GM21447 (cell line): ENCODE measurements at regions not wholly inside any gene's neighbourhood (a gene's known extent, or its start where the extent isn't known, plus 50 kb on each side); places are given as distances from the start of the nearest gene placed in this dataset.

Source experiments
- ATAC-seq: cut with Tn5 transposase; IDR thresholded peaks from one replicate; pipeline ENCODE4 v1.9.1; 2021; ENCODE audit not compliant: unreplicated experiment

DNA sequence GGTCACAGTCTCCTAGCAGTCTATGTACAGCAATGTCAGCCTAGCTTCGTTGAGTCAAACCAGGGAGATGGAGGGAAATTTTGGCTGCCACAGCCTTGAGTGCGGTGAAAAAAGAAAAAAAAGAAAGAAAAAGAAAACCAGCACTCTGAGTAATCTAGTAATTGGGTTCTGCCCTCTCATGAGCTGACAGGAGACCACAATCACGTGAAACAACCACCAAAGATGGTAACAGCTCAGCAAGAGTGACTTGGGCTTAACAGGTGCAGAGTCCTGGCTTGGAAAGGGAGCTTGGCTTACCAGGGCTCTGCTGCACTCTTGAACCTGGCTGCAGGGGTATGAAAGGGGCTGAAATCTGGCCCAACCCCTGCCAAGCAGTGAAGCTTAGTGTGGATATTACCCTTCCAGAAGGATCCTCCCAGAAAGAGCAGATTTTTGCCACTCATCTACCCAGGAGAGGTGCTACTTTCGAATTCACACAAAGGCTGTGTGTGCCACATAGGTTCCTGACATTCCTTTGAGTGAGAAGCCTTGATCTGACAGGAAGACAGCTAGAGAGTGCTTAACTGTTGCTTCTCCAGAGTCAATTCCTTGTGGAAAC, 350.3 kb downstream of the PTTG2 start:
- peak; percentile 90 for ATAC-seq

GRCh38 chr4:38311495-38312126, 351.4 kb downstream of the PTTG2 start:
- ATAC-seq, result no peak

GRCh38 chr4:38313175-38313574, 350.8 kb upstream of the KLF3 start:
- ATAC-seq, result no peak

DNA sequence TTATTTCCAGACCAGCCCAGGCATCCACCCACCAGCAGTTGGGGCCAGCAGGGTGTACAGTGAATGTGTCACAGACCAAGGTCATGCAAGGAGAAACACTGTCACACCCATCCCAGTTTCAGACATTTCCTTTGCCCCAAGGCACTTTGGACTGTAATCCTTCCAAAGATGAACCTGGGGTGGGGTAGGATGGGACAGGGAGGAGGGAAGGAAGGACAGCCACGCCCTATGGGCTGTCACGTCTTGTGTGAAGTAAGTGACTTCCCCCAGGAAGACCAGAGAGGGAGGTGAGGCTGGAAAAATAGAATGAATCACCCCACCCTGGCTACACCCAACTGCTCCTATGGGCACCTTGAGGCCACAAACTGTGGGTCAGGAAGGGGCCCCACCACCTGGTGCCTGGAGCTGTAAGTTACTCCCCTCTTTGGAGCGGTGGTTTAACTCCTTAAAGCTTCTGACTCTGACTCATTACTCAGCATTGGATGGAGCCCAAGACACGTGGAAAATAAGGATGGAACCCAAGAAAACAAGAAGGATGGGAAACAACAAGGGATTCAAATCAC, 349.9 kb upstream of the KLF3 start:
- ATAC-seq, result no peak

GRCh38 chr4:38314663-38315062, 349.3 kb upstream of the KLF3 start:
- ATAC-seq, result no peak

GRCh38 chr4:38315286-38315685, 348.7 kb upstream of the KLF3 start:
- ATAC-seq, result no peak

GRCh38 chr4:38316045-38316444, 348.0 kb upstream of the KLF3 start:
- no peak for ATAC-seq

DNA sequence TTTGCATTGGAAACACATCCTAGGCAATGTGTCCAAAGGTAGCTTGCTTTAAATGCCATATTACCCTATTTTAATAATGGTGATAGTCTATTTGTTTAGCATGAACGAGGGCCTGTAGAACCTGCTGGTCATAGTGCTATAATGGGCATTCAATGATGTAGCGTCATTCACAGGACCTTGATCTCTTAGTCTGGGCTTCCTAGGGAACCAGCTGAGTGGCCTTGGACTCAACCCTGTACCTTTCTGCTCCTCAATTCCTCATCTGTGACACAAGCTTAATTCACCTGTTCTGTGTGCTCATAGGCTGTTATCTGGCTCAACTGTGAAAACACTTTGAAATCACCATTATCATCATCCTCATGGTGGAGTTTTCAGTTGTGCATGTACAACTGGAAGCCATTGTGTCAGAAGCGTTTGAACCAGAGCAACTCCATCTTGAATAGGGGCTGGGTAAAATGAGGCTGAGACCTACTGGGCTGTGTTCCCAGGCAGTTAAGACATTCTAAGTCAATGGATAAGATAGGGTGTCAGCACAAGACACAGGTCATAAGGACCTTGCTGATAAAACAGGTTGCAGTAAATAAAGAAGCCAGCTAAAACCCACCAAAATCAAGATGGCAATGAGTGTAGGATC, 346.8 kb upstream of the KLF3 start:
- ATAC-seq, result no peak

GRCh38 chr4:38318737-38319455, 345.1 kb upstream of the KLF3 start:
- ATAC-seq, result peak; percentile 84

GRCh38 chr4:38319456-38320342, 344.3 kb upstream of the KLF3 start:
- peak; percentile 49 for ATAC-seq

GRCh38 chr4:38320343-38320695, 343.7 kb upstream of the KLF3 start:
- no peak for ATAC-seq

DNA sequence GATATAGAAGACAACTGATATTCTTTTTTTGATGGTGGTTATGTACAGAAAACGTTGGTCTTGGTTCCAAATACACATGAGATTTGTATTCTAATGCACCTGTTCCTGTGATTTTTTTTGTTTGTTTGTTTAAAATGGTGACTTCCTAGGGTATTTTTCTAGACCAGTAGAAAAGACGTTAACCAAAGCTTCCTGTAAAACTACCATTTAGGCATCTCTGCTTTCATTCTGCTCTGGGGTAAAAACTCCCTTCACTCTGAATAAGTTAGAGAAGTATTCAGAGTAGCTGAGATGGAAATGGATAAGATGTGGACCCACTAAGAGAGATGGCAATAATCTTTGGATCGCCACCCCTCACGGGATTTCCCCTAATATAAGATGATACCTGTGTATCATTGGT, 343.2 kb upstream of the KLF3 start:
- ATAC-seq, result no peak

GRCh38 chr4:38322714-38323113, 341.3 kb upstream of the KLF3 start:
- no peak for ATAC-seq

GRCh38 chr4:38323141-38323641, 340.8 kb upstream of the KLF3 start:
- no peak for ATAC-seq

DNA sequence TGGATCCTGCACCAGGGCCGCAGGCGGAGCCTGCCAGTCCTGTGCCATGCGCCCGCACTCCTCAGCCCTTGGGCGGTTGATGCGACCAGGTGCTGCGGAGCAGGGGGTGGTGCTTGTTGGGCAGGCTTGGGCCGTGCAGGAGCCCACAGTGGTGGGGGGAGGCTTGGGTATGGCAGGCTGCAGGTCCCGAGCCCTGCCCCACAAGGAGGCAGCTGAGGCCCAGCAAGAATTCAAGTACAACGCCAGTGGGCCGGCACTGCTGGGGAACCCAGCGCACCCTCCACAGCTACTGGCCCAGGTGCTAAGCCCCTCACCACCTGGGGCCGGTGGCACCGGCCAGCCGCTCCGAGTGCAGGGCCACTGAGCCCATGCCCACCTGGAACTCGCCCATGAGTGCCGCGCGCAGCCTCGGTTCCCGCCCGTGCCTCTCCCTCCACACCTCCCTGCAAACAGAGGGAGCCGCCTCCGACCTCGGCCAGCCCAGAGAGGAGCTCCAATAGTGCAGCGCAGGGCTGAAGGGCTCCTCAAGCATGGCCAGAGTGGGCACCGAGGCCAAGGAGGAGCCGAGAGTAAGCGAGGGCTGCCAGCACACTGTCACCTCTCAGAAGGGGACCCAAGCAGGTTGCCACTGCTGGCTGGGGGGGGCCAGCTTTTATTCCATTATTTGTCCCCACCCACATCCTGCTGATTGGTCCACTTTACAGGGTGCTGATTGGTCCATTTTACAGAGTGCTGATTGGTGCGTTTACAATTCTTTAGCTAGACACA, 339.0 kb upstream of the KLF3 start:
- no peak for ATAC-seq

DNA sequence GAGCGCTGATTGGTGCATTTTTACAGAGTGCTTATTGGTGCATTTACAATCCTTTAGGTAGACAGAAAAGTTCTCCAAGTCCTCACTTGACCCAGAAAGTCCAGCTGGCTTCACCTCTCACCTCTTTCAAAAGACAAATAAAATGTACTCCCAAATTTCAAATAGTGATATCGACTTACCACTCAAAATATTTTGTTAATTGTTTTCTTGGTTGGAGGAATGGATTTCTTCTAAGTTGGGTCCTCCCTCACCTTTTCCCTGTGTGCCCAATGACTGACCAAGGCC, 338.4 kb upstream of the KLF3 start:
- no peak for ATAC-seq

- no peak for ATAC-seq
Observed at GRCh38 chr4:38326499-38326898, 337.5 kb upstream of the KLF3 start.

DNA sequence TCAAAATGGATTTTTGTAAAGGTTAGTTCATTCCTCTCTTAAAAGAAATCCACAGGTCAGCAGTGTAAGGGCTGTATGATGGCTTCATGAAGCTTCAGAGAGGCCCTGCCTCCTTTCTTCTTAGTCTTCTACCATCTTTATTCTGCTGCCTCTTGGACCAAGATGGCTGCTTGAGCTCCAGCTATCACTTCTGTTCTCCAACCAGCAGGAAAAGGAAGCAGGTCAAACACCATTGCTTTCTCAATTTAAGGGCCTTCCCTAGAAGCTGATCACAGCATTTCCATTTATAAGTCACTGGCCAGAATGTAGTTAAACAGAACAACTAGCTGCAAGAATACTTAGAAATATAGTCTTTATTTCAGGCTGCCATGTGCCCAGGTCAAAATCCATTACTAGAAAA, 336.8 kb upstream of the KLF3 start:
- no peak for ATAC-seq

GRCh38 chr4:38328989-38329729, 334.8 kb upstream of the KLF3 start:
- no peak for ATAC-seq
